Gastroesophageal sphincter (tissue), 3 donors: ENCODE measurements at regions not wholly inside any gene's neighbourhood (a gene's known extent, or its start where the extent isn't known, plus 50 kb on each side); places are given as distances from the start of the nearest gene placed in this dataset.

Source experiments
- POLR2A ChIP-seq, 2 donors: fragments of 450-650 bp; IDR thresholded peaks; one replicate each; pipeline ENCODE4 v1.6.1; 2017; ENCODE audit warnings: antibody characterized with exemption in 2 of 2, mild to moderate bottlenecking in 2 of 2, moderate library complexity in 1 of 2
- POLR2AphosphoS5 ChIP-seq: sonication (generic); formaldehyde crosslinking; IDR thresholded peaks from one replicate; pipeline ENCODE4 v1.6.1; 2017; ENCODE audit warnings: antibody characterized with exemption
- TF ChIP-seq, protein P1 (sequence below), 4 experiments: fragments of 200-600 bp in 2 of 4; fragments of 450-650 bp in 2 of 4; sonication (generic) in 1 of 4; IDR thresholded peaks; one replicate each; pipeline ENCODE4 v1.5.1; 2017 to 2019; ENCODE audit warnings: antibody characterized with exemption in 4 of 4, mild to moderate bottlenecking in 2 of 4, moderate library complexity in 2 of 4

DNA sequence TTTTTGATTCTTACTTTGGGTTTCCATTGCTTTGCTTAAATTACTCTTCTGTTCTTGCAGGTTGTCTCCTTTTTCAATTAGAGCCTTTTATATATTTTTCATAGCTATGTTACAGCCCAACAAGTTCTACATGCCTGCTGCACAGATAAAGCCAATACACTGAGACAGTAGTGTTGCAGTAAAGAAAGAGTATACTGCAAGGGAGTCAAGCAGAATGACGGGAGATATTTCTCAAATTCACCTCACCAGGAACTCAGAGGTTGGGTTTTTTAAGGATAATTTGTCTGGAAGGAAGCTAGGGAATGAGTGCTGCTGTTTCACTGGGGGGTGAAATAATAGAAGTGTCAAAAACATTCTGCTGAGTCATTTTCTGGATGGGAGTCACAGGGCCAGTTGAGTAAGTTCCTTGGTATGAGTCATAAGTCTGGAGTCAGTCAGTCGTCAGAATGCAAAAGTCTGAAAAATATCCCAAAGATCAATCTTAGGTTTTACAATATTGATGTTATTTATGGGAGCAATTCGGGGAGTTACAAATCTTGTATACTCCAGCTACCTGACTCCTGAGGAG lies 193.0 kb upstream of the RGPD4 start:
- TF ChIP-seq, protein P1, sequence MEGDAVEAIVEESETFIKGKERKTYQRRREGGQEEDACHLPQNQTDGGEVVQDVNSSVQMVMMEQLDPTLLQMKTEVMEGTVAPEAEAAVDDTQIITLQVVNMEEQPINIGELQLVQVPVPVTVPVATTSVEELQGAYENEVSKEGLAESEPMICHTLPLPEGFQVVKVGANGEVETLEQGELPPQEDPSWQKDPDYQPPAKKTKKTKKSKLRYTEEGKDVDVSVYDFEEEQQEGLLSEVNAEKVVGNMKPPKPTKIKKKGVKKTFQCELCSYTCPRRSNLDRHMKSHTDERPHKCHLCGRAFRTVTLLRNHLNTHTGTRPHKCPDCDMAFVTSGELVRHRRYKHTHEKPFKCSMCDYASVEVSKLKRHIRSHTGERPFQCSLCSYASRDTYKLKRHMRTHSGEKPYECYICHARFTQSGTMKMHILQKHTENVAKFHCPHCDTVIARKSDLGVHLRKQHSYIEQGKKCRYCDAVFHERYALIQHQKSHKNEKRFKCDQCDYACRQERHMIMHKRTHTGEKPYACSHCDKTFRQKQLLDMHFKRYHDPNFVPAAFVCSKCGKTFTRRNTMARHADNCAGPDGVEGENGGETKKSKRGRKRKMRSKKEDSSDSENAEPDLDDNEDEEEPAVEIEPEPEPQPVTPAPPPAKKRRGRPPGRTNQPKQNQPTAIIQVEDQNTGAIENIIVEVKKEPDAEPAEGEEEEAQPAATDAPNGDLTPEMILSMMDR (IDR thresholded peaks at IDR 0.05), result no peak
- TF ChIP-seq POLR2A (IDR thresholded peaks at IDR 0.05) (no peak), POLR2AphosphoS5 (no peak)
